ENCODE measurements at regions not wholly inside any gene's neighbourhood (a gene's known extent, or its start where the extent isn't known, plus 50 kb on each side); places are given as distances from the start of the nearest gene placed in this dataset.

- TF ChIP-seq ZNF792 (tag by site-specific recombination; IDR thresholded peaks at IDR 0.05) (no peak), ZNF837 (tag by site-specific recombination; IDR thresholded peaks at IDR 0.05) (no peak), ZNF362 (tag by site-specific recombination; IDR thresholded peaks at IDR 0.05) (no peak), CTCF (tag by site-specific recombination; IDR thresholded peaks at IDR 0.05) (no peak), ZBTB11 (tag by site-specific recombination; conservative IDR thresholded peaks at IDR 0.05; ENCODE audit: low read depth) (no peak), ZNF692 (tag by site-specific recombination; IDR thresholded peaks at IDR 0.05) (no peak)
Measured at GRCh38 chr12:93009533-93009932, 80.4 kb upstream of the EEA1 start.

All from HEK293 (cell line).